SH-SY5Y (cell line): ENCODE measurements at regions not wholly inside any gene's neighbourhood (a gene's known extent, or its start where the extent isn't known, plus 50 kb on each side); places are given as distances from the start of the nearest gene placed in this dataset.

ENCODE experiments used
- GATA2 ChIP-seq: IDR thresholded peaks from 2 replicates; pipeline ENCODE4 v1.6.1; 2011; ENCODE audit warnings: mild to moderate bottlenecking, low read depth, low read length
- GATA3 ChIP-seq: IDR thresholded peaks from 2 replicates; pipeline ENCODE4 v1.6.1; 2011; ENCODE audit warnings: low read depth, mild to moderate bottlenecking, low read length, moderate library complexity

- no peak for TF ChIP-seq GATA2
- no peak for TF ChIP-seq GATA3
These were observed 244.1 kb upstream of the MTNR1B start for GRCh38 chr11:92725352-92725751.
